ENCODE measurements at regions not wholly inside any gene's neighbourhood (a gene's known extent, or its start where the extent isn't known, plus 50 kb on each side); places are given as distances from the start of the nearest gene placed in this dataset.

DNA sequence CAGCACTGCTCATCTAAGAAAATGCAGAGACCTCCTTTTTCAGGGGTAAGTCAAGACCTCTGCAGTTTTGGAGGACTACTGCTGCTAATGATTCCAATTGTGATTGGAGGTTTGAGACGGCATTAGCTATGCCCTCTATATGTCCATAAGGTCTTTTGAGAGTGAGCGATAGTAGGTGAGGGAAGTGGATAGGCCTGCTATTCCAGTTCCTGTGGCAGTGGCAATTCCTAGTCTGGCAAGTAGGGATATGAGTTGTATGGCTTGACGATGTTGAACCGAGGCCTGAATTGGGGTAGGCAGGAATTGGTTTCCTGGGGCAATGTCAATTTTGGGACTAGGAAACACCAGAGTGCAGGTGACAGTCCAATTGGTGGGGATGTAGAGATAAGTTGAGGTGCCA is 913.1 kb upstream of the SLITRK5 start:
- DNase-seq: no peak

DNA sequence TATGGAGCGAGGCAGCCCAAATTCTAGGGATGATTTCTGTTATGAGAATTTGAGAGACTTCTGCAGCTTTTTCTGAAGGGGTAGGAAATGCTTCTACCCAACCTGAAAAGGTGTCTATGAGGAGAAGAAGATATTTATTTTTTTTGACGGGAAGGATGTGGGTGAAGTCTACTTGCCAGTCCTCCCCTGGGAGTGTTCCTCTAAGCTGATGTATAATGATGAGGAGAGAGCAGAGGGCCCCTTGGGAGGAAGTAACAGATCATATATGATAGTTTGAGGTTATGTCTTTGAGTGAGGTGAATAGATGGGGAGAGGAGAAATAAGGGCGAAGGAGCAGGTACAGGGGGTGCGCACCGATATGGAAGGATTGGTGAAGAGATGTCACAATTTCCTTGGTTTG is 910.6 kb upstream of the SLITRK5 start:
- no peak for DNase-seq

DNA sequence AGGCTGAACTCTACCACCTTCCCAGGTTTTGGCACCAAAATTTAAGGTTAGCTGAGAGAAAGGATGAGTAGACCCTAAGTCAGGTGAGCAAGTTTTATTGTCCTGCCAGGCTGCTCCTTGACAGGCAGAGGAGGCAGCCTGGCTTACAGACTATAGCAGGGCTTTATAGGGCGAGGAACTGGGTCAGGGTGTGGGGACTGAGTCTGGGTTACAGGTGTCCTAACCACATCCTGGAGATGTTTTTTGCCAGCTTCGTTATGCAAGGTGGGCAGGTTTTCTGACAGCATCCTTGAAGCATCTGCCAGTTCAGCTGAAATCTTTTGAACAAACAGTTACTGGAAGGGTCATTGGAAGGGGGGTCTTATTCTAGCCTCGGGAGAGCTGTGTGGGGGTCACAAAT is 905.7 kb upstream of the SLITRK5 start:
- DNase-seq: no peak

DNA sequence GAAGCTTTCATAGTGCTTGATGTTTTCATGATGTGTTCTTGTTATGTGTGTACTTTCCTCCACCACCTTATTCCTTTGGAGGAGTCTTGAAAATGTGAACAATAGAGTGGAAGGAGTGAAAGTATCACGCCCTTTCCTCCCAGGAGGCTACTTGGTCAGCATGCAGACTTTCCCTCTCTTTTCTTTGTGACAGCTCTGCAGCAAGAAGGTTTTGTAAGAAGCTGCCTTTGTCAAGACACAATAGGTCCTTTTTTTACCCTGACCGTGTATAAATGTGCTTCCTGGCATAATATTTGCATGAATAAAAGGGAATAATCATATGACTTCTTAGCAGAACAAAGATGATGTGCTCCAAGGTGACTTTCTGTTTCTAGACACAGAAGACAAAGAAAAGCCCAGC is 882.6 kb upstream of the SLITRK5 start:
- DNase-seq: no peak

DNA sequence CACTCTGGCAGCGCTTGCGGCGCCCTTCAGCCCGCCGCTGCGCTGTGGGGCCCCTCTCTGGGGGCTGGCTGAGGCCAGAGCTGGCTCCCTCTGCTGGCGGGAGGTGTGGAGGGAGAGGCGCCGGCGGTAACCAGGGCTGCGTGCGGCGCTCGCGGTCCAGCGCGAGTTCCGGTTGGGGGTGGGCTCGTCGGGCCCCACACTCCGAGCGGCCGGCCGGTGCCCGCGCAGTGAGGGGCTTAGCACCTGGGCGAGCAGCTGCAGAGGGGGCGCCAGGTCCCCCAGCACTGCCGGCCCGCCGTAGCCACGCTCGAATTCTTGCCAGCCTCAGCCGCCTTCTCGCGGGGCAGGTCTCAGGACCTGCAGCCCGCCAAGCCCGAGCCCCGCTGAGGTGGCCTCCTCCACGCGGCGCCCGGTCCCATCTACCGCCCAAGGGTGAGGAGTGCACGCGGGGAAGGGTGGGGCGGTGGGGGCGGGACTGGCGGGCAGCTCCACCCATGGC is 879.0 kb upstream of the SLITRK5 start:
- no peak for DNase-seq

DNA sequence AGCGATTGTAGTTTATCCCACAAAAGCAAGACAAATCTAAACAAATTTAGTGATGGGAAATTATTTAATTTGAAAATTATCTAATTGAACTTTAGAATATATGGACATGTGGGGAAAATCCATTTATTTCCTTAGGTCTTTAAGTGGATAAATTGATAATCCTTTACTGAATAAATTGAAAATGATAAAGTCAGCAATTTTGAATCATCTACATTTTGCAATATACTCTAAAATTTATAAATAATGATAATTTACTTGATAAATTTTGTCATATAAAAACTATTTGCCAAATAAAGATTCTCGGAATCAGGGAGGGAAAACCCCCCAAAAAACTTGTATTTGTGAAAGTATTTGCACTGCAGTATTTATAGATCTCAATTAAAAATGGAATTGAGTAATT is 875.3 kb upstream of the SLITRK5 start:
- DNase-seq: no peak

DNA sequence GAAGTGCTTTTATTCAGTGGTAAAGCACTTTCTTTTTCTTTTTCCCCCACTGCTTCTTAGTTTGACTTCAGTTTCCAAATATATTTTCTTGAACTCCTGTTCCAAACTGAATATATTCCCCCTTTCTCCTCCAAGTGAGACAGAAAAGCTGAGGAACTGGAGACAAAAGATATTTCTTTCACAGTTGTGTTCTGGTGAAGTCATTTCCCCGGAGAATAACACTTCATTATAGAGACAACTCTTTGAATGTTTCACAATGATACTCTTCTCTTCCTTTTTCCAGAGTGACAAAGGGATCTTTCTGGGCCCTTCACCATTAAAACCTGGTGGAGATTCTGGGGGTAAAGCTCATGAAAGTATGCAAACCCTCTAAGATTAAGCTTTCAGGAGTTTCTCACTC is 860.8 kb upstream of the SLITRK5 start:
- no peak for DNase-seq

GRCh38 chr13:86813198-86813597 is 858.0 kb upstream of the SLITRK5 start:
- DNase-seq: no peak

- no peak for DNase-seq
Measured at GRCh38 chr13:86825410-86825809, 845.8 kb upstream of the SLITRK5 start.

GRCh38 chr13:86826232-86826631 is 844.9 kb upstream of the SLITRK5 start:
- DNase-seq: no peak

DNA sequence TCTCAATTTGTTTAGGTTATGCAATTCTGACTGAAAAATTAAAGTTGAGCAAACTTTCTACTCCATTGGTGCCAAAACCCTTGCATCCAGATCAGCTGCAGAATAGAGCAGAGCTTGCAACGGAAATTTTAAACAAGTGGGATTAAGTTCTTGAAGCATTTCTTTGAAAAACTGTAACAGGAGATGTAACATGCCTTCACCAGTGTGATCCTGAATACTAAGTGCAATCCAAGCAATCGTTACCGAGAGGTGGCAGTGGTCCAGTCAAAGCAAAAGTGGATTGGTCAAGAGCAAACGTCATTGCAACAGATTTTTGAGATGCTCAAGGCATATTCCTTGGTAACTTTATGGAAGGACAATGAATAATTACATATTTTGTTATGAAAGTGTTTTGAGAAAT is 841.1 kb upstream of the SLITRK5 start:
- DNase-seq: no peak

GRCh38 chr13:86831084-86831483 is 840.1 kb upstream of the SLITRK5 start:
- DNase-seq: no peak

- DNase-seq: no peak
Measured at GRCh38 chr13:86838411-86839120, 832.6 kb upstream of the SLITRK5 start.

DNA sequence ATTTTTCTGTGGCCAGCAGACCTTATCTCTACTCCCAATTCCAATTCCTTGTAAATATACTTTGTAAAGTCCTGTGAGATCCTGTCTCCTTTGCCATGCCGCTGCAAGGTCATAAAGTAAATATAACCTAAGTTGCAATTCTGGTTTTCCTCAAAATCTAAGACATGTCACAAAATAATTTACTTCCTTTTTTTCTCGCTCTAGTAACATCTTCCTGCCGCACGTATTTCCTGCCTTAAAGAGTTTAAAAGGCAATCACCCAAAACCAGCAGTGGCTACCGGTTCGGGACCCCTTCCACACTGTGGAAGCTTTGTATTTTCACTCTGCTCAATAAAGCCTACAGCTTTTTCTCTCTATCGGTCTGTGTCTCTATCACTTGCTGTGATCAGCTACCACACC is 832.0 kb upstream of the SLITRK5 start:
- no peak for DNase-seq

- no peak for DNase-seq
Measured at GRCh38 chr13:86840250-86841191, 830.6 kb upstream of the SLITRK5 start.

DNA sequence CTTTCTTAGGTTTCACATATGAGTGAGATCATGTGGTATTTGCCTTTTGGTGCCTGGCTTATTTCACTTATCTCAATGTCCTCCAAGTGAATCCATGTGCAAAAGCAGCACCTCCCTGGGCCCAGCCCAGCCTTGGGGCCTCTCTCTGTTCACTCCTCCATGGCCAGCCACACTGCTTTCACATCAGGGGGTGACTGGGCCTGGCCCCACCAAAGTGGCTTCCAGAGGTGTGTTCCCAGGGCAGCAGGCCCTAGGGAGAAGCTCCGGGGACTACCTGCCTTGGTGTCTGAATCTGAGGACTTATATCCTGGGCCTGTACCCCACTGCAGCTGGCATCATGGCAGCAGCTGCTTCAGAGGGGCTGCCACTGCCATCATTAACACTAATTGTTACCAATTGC is 829.9 kb upstream of the SLITRK5 start:
- no peak for DNase-seq

- no peak for DNase-seq
Measured at GRCh38 chr13:86846501-86846900, 824.7 kb upstream of the SLITRK5 start.

DNA sequence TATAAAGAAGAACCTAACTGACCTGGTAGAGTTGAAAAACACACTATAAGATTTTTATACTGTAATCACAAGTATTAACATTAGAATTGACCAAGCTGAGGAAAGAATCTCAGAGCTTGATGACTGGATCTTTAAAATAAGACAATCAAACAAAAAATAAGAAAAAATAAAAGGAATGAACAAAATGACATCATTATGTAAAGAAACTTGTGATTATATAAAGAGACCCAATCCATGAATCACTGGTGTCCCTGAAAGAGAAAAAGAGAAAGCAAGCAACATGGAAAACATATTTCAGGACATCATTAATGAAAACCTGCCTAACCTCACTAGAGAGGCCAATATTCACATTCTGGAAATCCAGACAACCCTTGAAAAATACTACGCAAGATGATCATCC is 822.5 kb upstream of the SLITRK5 start:
- no peak for DNase-seq

GRCh38 chr13:86856991-86857390 is 814.2 kb upstream of the SLITRK5 start:
- no peak for DNase-seq

DNA sequence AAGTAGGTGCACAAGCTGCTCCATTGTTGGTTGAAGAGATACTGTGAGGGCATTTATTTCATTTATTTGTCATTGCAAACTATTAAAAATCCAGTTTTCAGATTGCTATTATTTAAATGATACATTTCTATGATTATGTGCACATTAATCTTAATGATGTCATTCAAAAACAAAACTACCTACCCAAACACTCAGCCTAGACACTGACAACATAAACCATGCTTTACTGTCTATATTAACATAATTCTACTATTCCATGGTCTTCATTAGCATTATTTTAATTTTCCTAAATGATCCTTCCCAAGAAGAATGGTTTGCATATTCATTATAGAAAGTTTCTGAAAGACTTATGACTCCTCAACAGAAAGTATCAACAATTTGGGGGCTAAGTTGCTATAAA is 813.0 kb upstream of the SLITRK5 start:
- DNase-seq: no peak

DNA sequence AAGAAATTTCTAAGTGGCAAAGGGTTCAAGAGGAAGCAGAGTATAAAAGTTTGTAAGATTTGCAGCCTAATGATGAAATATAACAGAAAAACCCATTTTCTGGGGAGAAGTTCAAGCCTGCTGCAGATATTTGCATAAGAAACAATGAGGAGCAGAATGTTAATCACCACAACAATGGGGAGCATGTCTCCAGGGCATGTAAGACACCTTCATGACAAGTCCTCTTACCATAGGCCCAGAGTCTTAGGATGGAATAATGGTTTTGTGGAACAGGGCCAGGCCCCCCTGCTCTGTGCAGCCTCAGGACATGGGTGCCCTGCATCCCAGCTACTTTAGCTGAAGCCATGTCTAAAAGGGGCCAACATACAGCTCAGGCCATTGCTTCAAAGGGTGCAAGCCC is 809.0 kb upstream of the SLITRK5 start:
- no peak for DNase-seq

DNA sequence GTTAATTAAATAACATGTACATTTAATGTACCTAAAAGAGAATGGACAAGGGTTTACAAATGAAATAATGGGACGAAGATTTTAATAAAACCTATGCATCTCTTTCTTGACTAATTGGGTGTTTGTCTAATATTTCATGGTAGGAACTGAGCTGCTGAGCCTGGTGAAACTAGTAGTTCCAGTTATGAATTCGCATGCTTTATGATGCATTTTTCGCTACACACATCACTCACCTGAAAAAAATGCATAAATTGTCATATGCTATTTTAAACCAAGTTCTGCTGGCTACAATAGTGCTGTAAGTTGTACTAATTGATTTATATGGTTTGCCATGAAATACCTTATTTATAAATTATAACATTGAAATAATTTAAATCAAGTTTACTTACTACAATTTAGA is 806.8 kb upstream of the SLITRK5 start:
- no peak for DNase-seq

GRCh38 chr13:86870444-86870843 is 800.7 kb upstream of the SLITRK5 start:
- DNase-seq: no peak

DNA sequence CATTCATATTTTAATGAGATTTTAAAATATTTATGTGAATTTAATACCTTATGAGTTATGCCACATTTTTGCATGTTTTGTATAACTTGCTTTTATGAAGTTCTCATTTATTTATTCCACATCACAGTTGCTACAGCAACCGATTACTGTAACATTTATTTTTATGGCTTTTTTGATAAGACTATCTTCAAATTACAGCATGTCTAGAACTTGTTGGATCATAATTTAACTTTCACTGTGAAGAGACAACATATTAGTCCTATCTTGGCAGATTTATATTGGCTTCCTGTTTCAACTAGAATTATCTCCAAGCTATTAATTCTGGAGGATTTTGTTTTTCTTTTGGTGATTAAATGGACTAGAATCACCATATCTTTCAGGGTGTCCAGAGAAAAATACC is 793.7 kb upstream of the SLITRK5 start:
- no peak for DNase-seq
